ENCODE measurements at regions not wholly inside any gene's neighbourhood (a gene's known extent, or its start where the extent isn't known, plus 50 kb on each side); places are given as distances from the start of the nearest gene placed in this dataset.
A peak's percentile ranks its signal among the peaks of the same experiment; 100 is the strongest.

DNA sequence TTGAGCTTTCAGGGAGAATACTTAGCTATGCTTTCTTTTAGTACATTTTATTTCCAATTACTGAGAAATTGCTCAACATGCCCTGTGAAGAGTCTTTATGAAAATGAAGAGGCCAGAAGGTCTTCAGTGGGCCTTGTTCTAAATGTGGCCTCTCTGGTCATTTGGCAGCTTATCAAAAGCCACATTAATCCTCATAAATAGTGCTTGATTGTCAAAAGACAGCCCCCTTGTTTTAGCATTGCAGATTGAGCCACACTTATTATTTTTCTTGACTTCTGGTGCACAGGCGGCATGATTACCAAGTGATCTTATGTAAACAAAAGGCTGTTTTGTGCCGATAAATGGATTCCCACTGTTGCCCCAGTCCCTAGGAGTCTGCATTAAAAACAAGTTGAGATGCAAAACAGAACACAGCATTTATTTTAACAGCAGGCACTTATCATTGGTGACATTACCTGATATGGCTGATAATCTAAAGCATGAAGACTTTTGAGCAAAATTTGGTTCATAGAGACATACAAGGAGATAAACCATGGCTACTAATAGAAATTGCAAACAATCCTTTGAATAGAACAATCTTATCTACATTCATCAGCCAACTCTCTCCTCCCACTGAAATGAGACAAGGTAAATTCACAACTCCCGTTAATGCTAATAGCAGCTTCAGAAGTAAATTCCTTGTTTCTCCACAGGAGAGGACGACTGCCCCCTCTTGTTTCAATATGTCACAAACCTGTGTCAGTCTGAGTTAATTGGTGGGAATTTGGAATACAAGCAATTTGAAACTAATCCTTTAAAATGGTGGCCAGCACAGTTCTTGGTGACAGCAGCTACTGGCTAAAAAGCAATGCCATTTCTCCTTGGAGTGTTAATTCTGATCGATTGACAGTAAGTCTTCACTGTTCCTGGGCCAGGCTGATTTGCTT, 194.3 kb downstream of the NSUN3 start:
- TF ChIP-seq ZFX (IDR thresholded peaks at IDR 0.05) = no peak
- no peak for TF ChIP-seq CTCF (conservative IDR thresholded peaks at IDR 0.05)
- no peak overlapping the region for H3K27ac ChIP-seq

GRCh38 chr3:94258851-94259250, 196.0 kb downstream of the NSUN3 start:
- no peak overlapping the region for H3K27ac ChIP-seq
- TF ChIP-seq ZFX (IDR thresholded peaks at IDR 0.05) (no peak), CTCF (conservative IDR thresholded peaks at IDR 0.05) (no peak)

GRCh38 chr3:94259291-94259690, 196.4 kb downstream of the NSUN3 start:
- TF ChIP-seq CTCF (conservative IDR thresholded peaks at IDR 0.05) (no peak), ZFX (IDR thresholded peaks at IDR 0.05) (no peak)
- no peak overlapping the region for H3K27ac ChIP-seq

GRCh38 chr3:94269763-94270162, 206.9 kb downstream of the NSUN3 start:
- TF ChIP-seq CTCF (conservative IDR thresholded peaks at IDR 0.05) = no peak
- no peak for TF ChIP-seq ZFX (IDR thresholded peaks at IDR 0.05)
- no peak overlapping the region for H3K27ac ChIP-seq

DNA sequence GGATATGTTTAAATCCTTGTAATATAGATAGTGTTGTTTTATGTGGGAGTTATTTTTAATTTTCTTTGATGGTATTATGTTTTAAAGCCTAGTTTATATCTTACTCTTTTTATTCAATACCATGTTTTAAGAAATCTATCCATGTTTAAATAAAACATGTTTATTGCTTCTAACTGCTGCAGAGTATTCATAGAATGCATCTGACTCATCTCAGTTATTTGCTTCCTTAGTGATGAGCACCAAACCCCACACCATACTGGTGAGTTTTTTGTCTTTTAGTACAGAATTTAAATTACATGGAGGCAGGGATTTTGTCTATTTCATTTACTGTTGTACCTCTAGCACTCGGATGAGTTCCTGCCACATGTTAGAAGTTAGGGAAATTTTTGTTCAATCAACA, 209.2 kb downstream of the NSUN3 start:
- TF ChIP-seq CTCF (conservative IDR thresholded peaks at IDR 0.05) = no peak
- TF ChIP-seq ZFX (IDR thresholded peaks at IDR 0.05) = no peak
- H3K27ac ChIP-seq = no peak overlapping the region

- TF ChIP-seq CTCF (conservative IDR thresholded peaks at IDR 0.05) (no peak), ZFX (IDR thresholded peaks at IDR 0.05) (no peak)
- H3K27ac ChIP-seq = no peak overlapping the region
Observed at GRCh38 chr3:94280958-94281357, 218.1 kb downstream of the NSUN3 start.

GRCh38 chr3:94285872-94286271, 223.0 kb downstream of the NSUN3 start:
- TF ChIP-seq CTCF (conservative IDR thresholded peaks at IDR 0.05) = peak; percentile 21
- TF ChIP-seq ZFX (IDR thresholded peaks at IDR 0.05) = no peak
- H3K27ac ChIP-seq = no peak overlapping the region

All from C4-2B (cell line).